GM12891 (cell line): ENCODE measurements at regions not wholly inside any gene's neighbourhood (a gene's known extent, or its start where the extent isn't known, plus 50 kb on each side); places are given as distances from the start of the nearest gene placed in this dataset.

Experiments used
- POLR2A ChIP-seq: IDR thresholded peaks from 2 replicates; pipeline ENCODE4 v1.6.1; 2011; ENCODE audit warnings: low read depth, low read length, control low read depth
- POLR2AphosphoS5 ChIP-seq: IDR thresholded peaks from 2 replicates; pipeline ENCODE4 v1.6.1; 2011; ENCODE audit warnings: low read depth, low read length, control low read depth
- TAF1 ChIP-seq: IDR thresholded peaks from 2 replicates; pipeline ENCODE4 v1.6.1; 2011; ENCODE audit warnings: low read depth, low read length, control low read depth

DNA sequence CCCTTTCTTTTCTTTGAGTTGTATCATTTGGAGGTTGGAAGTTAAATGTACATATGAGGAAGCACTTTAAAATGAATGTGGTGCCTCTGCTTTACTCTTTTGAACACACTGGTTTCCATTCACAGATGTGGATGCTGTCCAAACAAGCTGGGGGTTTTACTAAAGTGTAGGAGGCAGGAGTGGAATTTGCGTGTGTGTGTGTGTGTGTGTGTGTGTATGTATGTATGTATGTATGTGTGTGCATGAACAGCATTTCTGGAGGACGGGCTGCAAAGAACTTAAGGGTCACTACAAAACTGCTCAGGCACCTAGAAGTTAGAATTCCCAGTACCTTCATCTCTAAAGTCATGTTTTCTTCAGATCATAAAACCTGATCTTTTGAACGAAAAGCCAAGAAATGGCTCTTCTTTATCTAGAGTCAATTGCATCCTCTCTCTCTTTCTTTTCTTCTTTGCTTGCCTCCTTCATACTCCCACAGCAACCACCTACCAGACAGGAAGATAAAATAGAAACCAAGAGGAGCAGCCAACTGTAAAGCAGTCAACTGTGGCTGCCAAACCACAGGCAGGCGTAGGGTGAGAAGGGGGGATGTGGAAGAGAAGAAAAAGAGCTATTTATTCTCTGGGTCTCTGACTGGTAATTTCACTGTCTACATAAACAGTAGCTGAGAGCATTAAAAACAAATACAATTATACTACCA lies 177.0 kb upstream of the RASGEF1B start:
- TF ChIP-seq POLR2A (no peak), POLR2AphosphoS5 (no peak), TAF1 (no peak)
